ENCODE measurements at regions not wholly inside any gene's neighbourhood (a gene's known extent, or its start where the extent isn't known, plus 50 kb on each side); places are given as distances from the start of the nearest gene placed in this dataset.

DNA sequence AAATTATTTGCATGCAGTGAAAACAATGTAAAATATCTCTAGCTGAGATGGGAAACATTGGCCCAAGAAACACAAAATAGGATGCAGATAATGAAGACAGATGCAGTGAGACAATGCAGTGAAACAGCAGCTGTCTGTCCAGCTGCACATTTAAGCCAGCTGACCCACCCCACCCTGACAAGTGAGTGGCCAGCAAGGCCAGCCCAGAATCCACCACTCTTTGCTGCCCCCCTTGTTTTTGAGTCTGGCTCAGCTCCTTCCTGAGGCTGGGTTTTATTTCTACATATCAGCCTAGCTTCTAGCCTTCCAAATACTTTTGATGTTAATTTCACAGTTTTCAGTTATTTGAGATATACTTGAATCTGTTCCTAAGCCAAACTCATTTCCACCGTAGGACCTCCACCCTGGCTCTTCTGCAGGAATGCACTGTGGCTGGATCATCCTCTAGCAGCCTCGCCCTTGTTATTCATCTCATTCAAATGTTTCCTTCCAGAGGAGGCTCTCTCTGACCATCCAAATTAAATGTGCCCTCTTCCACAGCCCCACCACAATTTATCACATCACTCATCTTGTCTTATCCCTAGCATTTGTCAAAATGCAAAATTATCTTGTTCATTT, 154.1 kb upstream of the POU2AF2 start:
- no peak for DNase-seq

DNA sequence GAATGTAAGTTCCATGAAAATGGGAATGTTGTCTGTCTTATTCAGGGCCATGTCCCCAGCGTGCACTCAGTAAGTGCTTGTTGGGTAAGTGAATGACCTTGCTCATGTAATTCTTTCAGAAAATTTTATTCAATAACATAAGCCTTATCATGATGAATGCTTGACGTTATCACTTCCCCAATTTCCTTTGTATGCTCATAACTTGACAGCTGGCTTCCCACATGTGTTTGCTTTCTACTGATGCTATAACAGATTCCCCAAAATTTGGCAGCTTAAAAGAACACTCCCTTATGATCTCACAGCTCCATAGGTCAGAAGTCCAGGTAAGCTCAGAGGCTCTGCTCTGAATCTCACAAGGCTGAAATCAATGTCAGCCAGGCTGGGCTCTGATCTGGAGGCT, 155.8 kb upstream of the POU2AF2 start:
- no peak for DNase-seq

DNA sequence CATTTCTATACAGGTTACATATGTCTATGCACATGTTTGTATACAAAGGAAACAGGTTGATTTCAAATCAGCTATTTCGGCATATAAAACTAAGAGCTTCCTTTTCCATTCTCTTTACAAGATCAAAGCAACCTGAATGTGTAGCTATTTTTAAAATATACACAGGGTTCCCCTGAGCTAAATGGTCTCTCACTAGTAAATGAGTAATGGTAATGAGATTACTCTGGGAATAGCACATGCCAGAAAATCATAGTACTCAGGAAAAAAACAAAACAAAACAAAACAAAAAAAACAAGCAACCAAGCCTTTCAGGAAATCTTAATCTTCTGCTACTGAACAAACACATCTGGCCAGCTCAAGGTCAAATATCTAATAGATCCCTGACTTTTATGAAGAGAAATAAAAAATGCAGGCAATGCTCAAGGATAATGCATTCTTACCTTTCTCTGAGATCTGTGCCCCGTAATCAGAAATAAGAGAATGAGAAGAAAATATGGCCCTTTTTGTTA, 156.6 kb upstream of the POU2AF2 start:
- DNase-seq, result no peak

DNA sequence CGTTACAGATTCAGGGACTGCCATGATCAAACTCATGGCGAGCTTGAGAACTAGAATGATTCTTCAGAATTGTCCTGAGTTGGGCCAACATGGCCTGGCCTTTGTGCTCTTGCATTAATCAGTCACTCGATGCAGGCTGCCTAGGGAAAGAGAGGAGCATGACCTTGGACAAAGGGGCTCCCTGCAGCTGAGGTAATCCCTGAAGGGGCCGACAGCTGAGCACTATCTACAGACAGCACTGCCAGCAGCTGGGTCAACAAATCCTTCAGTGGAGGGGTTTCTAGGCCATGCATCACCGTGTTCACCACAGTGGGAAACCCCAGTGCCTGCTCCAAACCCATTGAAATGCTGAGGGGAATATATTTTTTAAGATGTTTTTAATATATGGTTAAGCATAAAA, 159.5 kb upstream of the POU2AF2 start:
- no peak for DNase-seq

DNA sequence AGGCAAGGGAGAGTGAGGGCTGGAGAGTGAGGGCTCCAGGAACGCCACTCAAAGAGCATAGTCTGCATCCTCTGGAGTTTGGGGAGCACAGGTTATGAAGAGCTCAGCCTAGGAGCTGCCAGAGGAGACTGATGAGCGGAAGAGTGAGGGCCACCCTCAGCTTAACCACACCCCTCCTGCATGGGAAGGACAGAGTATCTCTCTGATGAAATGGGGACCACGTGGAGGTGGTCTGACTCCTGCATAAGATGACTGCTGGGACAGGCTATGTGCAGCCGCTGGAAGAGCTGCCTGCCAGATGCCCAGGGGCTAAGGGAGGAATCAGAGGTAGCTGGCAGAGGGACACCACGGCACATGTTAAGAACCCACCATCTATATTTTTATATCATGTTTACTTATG, 162.9 kb upstream of the POU2AF2 start:
- no peak for DNase-seq

DNA sequence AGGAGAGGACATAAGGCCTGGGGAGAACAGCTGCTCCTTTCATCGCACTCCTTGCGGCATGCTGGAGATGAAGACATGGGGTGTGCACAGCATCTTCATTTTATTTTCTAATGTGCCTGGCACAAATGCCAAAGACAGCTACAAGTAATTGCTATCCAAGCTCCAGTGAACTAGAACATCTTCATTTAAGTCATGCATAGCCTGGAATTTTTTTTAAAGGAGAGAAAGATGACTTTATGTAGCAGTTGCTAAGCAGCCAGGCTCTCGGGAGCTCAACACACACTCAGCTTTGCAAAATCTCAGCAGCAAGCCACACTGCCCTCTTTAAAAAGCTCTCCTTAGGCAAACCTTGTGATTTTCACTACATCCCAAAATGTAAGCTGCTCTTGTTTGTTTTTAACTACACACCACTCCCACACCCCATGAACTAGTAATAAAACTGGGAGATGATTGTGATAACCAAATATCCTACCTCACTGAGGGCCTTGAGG, 164.5 kb upstream of the POU2AF2 start:
- DNase-seq, result no peak

DNA sequence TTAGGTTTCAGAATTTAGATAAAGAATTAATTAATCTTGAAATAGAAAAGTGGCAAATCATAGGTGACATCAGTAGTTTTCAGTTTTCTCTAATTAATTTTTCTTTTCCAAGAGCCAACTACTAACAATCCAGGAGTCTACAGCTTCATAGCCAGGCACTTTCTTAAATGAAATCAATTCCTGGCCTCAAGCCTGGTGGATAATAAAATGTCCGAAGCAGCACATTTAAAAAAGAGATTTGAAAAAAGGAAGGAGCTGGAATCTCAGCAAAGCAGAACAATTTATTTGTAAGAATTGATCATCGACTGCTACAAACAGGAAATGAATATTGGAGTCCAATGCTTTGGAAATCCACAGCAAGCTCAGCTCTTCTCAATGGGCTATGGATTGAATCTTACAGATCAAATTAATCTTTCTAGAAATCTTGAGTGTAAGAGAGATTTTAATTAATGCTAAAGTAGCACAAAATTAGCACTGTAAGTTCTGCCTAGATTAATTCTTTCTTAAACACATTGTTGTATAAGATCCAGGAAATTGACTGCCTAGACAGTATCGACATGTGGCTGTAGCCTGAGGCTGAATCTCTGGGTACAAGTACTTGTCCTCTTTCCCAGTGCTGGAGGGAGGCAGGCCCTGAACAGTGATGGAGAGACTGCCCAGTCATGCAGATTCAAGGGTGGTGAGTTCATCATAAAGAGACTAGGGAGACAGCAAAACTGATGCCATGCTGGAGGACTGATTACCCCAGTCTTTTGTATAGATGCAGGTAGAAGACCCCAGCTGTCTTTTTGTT, 167.8 kb upstream of the POU2AF2 start:
- DNase-seq, result no peak

DNA sequence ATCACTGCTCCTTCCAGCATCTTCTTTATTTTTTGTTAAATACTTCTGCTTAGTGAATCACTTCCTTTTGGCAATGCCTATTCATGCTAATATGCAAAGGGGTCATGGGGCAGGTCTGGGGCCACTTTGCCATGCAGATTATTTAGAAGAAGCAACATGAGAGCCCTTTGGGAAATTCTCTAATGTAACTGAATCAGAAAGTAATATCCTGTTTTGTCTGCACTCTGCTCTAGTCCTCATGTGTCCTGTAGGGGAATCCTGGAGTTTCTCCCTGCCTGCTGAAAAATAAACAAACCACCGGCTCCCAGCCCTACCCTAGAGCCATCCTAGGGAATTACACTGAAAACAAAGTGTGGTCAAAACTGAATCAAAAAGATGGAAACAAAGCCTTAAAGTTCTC, 176.5 kb upstream of the POU2AF2 start:
- no peak for DNase-seq

DNA sequence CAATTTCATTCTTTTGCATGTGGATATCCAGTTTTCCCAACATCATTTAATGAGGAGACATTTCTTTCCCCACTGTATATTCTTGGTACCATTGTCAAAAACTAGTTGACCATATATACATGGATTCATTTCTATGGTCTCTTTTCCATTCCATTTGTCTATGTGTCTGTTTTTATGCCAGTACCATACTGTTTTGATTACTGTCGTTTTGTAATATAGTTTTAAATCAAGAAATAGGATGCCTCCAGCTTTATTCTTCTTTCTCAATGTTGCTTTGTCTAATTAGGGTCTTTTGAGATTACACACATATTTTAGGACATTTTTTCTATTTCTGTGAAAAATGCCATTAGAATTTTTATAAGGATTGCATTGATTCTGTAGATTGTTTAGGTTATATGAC, 177.5 kb upstream of the POU2AF2 start:
- no peak for DNase-seq

DNA sequence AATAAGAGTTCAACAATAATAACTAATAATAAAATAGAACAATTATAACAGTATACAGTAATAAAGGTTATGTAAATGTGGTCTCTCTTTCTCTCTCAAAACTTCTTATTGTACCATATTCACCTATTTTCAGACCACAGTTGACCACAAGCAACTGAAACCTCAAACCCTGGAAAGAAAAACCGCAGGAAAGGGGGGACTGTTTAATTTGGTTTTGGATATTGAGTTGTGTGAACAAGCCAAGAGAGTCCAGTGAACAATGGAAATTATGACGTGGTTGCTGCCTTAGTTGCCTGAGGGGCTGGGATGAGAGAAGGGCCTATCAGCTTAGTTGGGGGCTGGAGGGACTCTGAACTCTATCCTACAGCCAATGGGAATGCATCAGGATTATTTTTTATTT, 178.7 kb upstream of the POU2AF2 start:
- DNase-seq, result no peak

DNA sequence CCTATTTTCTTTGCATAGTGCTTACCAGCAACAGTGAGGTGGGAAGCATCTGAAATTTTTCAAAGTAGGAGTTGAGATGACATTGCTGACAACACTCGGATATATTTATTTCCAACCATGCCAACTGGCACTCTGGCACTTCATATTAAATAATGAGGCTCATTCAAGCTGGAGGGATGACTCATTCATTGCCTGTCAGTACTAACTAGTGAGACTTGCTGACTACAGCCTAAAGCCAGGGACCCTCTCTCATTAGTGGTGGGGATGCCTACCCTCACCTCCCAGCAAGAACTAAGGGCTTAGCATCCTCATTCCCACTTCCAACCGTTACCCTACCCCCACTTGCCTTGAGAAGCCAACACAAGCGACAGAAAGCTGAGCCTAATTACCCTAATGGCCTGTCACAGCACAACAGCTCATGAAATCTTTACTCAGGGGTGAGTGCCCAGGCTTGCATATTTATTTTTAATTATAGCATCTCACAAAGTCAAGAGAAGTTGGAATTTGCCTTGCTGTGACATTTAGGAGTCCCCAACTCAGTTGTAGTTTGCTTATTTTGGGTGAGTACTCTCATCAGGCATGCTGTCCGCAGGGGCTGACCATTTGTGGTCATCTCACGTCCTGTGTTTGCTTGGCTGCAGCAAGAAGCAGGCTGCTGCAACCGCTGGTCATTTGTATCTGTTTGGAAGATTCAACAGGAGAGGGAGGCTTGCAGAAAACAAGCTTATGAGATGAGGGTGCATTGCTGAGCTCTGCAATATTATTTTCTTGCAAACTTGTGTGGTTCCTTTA, 181.6 kb upstream of the POU2AF2 start:
- no peak for DNase-seq

DNA sequence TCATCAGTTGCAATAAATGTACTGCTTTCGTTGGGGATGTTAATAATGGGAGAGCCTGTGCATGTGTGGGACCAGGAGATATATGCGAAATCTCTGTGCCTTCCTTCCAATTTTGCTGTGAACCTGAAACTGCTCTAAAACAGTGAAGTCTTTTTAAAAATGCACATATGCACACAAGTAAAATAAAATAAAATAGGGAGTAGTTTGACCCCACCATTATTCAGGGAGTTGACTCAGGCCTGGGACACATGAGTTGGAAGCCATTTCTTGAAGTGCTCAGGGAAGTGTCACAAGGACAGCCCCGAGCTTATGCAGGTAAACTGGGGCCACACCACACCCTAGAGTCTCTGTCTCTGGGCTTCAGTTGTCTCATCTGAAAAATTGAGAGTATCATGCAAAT, 183.1 kb upstream of the POU2AF2 start:
- DNase-seq, result no peak

DNA sequence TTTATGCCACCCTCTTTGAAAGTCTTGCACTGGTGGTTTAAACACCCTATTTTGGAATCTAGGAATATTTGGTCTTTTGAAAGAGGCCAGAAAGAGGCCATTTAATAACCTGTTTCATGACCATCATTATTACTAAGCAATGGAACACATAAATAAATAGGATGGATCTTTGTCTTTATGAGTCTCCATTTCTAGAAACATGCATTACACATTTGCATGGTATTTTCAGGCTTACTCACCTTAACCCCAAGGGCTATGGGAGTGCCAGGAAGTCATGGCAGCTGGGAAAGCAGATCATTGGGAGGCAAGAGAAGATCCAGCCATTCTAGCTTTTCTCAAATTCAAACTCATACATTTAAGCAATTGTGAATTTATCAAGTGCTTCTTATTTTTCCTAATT, 185.8 kb upstream of the POU2AF2 start:
- DNase-seq, result no peak

DNA sequence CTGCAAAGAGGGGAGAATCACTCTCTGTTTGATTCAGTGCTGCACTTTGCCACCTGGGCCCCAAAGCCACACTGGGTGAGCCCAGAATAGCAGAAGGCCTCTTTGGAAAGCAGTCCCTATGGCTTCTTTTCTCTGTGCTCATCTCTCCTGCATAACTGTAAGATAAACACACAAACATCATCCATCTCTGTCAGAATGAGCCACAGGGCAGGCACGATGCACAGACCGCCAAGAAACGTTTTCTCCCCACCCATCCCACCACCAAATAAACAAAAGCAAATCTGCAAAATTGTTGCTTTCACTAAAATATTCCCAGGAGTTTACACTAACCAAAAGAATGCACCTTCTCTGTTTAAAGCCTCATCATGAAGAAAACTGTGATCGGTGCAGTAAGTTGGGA, 196.4 kb upstream of the POU2AF2 start:
- no peak for DNase-seq

DNA sequence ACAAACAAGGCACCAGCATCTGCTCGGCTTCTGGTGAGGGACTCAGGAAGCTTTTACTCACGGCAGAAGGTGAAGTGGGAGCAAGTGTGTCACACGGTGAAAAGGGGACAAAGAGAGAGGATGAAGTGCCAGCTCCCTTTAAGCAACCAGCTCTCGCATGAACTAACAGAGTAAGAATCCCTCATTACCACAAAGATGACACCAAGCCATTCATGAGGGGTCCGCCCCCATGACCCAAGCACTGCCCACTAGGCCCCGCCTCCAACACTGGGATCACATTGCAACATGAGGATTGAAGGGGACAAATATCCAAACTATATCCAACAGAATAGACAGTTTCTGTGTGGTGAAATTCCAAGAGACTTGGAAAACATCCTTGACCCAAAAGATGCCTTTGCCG, 198.2 kb upstream of the POU2AF2 start:
- no peak for DNase-seq

DNA sequence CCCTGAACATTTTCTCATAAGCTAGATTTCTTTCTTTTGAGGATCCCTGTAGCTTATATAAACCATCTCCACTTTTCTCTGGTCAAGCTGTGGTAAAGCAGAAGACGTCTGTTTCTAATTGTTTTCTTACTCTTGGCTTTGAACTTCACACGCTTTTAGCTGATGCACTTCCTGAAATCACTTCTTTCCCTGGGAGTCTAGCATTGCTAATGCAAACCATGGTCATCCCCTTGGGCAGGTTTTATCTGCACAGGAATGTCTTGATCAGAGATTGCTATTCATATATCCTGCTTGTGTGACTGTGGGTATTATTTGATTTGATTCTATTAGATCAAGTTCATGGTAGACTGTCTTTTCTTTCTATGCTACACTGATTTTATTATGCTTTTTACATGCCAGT, 199.2 kb upstream of the POU2AF2 start:
- DNase-seq, result no peak

DNA sequence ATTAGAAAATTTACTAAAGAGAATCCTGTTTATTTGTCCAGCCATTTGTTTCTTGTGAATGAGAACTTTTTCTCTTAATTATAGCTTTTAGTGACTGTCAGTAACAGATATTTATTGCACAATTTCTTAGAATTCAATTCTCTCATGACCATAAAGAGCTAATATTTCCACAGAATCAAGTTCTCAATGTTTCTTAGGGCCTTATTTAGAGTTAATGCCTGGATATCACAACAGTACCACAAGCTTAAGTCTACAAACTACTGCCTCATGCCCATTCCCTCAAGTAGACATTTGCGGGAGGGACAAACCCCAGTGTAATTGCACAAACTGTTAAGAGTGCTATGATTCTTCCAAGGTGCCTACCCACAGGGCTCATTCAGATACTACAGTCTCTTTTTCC, 199.7 kb upstream of the POU2AF2 start:
- DNase-seq, result no peak

DNA sequence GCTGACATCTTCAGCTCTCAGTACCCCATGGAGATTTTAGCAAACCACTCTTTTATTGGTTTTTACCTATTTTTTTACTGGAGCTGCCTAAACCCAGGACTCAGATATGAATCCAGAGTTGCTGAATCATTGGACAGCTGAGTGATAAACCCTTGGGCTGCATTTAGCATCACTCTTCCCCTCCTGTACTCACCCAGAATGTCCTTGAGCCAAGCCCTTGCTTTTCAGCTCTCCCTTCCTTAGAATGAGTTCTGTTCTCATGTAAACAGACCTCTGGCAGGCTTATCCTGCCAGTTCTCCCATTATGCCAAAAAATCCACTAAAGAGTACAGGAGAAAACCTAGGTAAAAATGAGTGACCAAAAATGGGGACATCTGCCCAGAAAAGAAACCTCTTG, 200.1 kb upstream of the POU2AF2 start:
- DNase-seq, result no peak

DNA sequence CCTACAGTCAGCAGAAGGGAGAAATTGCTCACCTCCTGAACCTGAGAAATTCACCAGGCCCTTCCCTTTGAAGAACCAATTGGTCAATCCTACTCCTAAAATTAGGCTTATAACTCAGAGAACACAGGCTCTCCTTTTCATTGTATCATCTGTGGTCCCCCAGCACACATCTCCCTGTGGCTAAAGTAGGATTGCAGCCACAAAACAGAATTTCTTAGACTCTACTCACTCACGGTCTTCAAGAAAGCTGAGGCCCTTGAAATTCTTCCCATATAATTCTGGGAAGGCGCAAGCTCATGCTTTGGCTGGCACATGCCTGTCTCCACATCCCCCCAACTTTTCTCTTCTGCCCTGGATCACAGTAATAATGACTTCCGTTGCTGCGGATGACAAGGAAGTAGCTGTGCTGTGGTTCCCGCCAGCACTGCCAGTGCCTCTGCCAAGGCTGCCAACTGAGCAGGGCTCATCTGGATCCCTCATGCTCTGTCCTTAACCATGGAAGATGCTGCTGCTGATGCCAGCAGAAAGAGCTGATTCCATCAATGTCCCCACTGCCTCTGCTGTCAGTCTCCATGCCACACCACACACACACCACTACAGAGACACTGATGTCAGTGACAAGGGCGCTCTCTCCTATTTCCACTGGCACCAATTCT, 200.6 kb upstream of the POU2AF2 start:
- no peak for DNase-seq

DNA sequence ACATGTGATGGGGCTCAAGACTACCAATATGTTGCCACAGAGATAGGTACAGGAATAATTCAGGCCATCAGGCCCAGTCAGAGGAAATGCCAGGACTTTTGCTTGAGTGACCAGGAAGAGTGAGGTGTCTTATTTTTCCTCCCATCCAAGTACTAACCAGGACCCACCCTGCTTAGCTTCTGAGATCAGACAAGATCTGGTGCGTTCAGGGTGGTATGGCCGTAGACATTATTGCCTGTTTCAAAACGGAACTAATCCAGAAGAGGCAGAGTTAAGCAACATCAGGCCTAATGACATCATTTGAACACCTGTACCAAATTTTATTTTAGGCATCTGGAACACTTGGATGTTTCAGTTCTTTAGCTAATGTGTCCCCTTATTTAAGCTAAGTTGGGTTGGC, 205.5 kb upstream of the POU2AF2 start:
- no peak for DNase-seq

DNA sequence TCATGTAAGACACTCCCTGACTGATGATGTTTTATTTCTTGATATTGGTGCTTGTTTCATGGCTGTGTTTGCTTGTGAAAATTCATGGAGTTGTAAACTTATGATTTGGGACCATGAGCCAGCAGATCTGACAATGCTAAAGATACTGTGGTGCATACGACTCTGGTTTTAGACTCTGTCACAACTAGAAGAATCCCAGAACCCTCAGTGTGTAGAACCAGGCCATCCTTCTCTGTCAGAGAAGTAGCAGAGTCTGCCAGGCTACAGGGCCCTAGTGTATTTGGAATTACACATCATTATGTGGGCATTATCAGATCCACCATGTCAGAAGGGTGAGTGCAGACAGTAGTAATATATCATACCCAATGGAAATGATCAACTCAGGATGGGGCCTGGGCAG, 209.8 kb upstream of the POU2AF2 start:
- DNase-seq, result no peak

DNA sequence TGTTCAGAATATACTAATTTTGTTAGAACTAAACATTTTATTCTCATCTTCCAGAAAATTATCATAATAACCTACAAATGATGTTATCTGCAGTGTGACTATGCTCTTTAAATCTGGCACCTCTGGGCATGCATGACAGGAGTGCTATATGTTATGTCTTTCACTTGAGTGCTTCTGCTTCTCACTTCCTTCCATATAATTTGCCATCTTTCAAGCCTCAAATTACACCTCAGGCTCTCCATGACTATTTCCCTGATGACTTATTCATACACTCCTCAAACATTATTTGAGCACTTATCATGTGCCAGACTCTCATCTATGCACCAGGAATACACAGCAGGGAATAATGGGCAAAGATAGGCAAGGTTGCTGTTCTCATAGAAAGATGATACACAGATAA, 219.3 kb upstream of the POU2AF2 start:
- no peak for DNase-seq

DNA sequence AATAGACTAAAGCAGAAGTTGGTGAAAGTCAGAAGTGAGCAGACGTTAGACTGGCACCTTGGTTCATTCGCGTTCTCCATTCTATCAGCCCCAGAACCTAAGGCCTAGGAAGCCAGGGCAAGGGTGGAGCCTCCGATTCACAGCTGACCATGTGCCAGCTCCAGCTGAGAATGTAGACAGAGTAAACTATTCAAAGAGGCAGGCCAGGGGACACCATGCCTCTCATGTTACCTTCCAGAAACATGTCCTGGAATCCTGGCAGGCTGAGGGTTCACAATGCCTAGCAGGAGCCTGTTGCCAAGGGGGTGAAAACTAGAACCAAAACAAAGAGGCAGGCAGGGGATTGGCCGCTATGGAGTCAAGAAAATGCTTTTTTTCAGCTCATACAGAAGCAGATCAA, 224.4 kb upstream of the POU2AF2 start:
- DNase-seq, result no peak
